ENCODE measurements at regions not wholly inside any gene's neighbourhood (a gene's known extent, or its start where the extent isn't known, plus 50 kb on each side); places are given as distances from the start of the nearest gene placed in this dataset.

- Mint-ChIP-seq H3K36me3 (ENCODE audit: low read depth) (no peaks in the 10 kb centered on the region), H3K4me1 (no peaks in the 10 kb centered on the region), H3K27me3 (no peaks in the 10 kb centered on the region), H3K9me3 (no peaks in the 10 kb centered on the region), H3K27ac (no peak overlapping the region), H3K4me3 (no peak overlapping the region)
- CTCF ChIA-PET, result no interaction called here
- POLR2A ChIA-PET, result no interaction called here
- no peak for DNase-seq
Measured at GRCh38 chr2:120968307-120969015, 232.8 kb downstream of the GLI2 start.

GRCh38 chr2:120969613-120970355 is 234.1 kb downstream of the GLI2 start:
- no peaks in the 10 kb centered on the region for H3K9me3 Mint-ChIP-seq
- CTCF ChIA-PET, result no interaction called here
- H3K36me3 Mint-ChIP-seq (ENCODE audit: low read depth), result no peaks in the 10 kb centered on the region
- H3K4me1 Mint-ChIP-seq, result no peaks in the 10 kb centered on the region
- no peak for DNase-seq
- H3K27me3 Mint-ChIP-seq, result no peaks in the 10 kb centered on the region
- no peak overlapping the region for H3K4me3 Mint-ChIP-seq
- no peak overlapping the region for H3K27ac Mint-ChIP-seq
- POLR2A ChIA-PET, result no interaction called here

- H3K27me3 Mint-ChIP-seq, result no peaks in the 10 kb centered on the region
- H3K4me3 Mint-ChIP-seq, result no peak overlapping the region
- no peak for DNase-seq
- ChIA-PET POLR2A (no interaction called here), CTCF (no interaction called here)
- H3K4me1 Mint-ChIP-seq, result no peaks in the 10 kb centered on the region
- no peak overlapping the region for H3K27ac Mint-ChIP-seq
- no peaks in the 10 kb centered on the region for H3K36me3 Mint-ChIP-seq (ENCODE audit: low read depth)
- H3K9me3 Mint-ChIP-seq, result no peaks in the 10 kb centered on the region
Measured at GRCh38 chr2:120971866-120972265, 236.2 kb downstream of the GLI2 start.

GRCh38 chr2:120972286-120972685 is 236.6 kb downstream of the GLI2 start:
- CTCF ChIA-PET, result no interaction called here
- H3K4me1 Mint-ChIP-seq, result no peaks in the 10 kb centered on the region
- H3K9me3 Mint-ChIP-seq, result no peaks in the 10 kb centered on the region
- DNase-seq, result no peak
- H3K4me3 Mint-ChIP-seq, result no peak overlapping the region
- no peak overlapping the region for H3K27ac Mint-ChIP-seq
- POLR2A ChIA-PET, result no interaction called here
- H3K27me3 Mint-ChIP-seq, result no peaks in the 10 kb centered on the region
- H3K36me3 Mint-ChIP-seq (ENCODE audit: low read depth), result no peaks in the 10 kb centered on the region

- Mint-ChIP-seq H3K27ac (no peak overlapping the region), H3K4me1 (no peaks in the 10 kb centered on the region), H3K36me3 (ENCODE audit: low read depth) (no peaks in the 10 kb centered on the region), H3K9me3 (no peaks in the 10 kb centered on the region), H3K4me3 (no peak overlapping the region), H3K27me3 (no peaks in the 10 kb centered on the region)
- DNase-seq, result no peak
- ChIA-PET CTCF (no interaction called here), POLR2A (no interaction called here)
Measured at GRCh38 chr2:120973196-120973595, 237.5 kb downstream of the GLI2 start.

- Mint-ChIP-seq H3K36me3 (ENCODE audit: low read depth) (no peaks in the 10 kb centered on the region), H3K27me3 (no peaks in the 10 kb centered on the region), H3K4me1 (no peaks in the 10 kb centered on the region), H3K9me3 (no peaks in the 10 kb centered on the region), H3K4me3 (no peak overlapping the region), H3K27ac (no peak overlapping the region)
- ChIA-PET POLR2A (no interaction called here), CTCF (no interaction called here)
- DNase-seq, result no peak
Measured at GRCh38 chr2:120974950-120975349, 239.3 kb downstream of the GLI2 start.

- Mint-ChIP-seq H3K9me3 (no peaks in the 10 kb centered on the region), H3K27me3 (no peaks in the 10 kb centered on the region), H3K36me3 (ENCODE audit: low read depth) (no peaks in the 10 kb centered on the region), H3K4me1 (no peaks in the 10 kb centered on the region), H3K27ac (no peak overlapping the region), H3K4me3 (no peak overlapping the region)
- CTCF ChIA-PET, result no interaction called here
- POLR2A ChIA-PET, result no interaction called here
- no peak for DNase-seq
Measured at GRCh38 chr2:120976501-120977307, 241.0 kb downstream of the GLI2 start.

- H3K27ac Mint-ChIP-seq, result no peak overlapping the region
- H3K27me3 Mint-ChIP-seq, result no peaks in the 10 kb centered on the region
- DNase-seq, result no peak
- H3K4me1 Mint-ChIP-seq, result no peaks in the 10 kb centered on the region
- H3K36me3 Mint-ChIP-seq (ENCODE audit: low read depth), result no peaks in the 10 kb centered on the region
- CTCF ChIA-PET, result no interaction called here
- POLR2A ChIA-PET, result no interaction called here
- H3K4me3 Mint-ChIP-seq, result no peak overlapping the region
- no peaks in the 10 kb centered on the region for H3K9me3 Mint-ChIP-seq
Measured at GRCh38 chr2:120977582-120978358, 242.1 kb downstream of the GLI2 start.

GRCh38 chr2:120978359-120979050 is 242.8 kb downstream of the GLI2 start:
- Mint-ChIP-seq H3K4me1 (no peaks in the 10 kb centered on the region), H3K4me3 (no peak overlapping the region), H3K36me3 (ENCODE audit: low read depth) (no peaks in the 10 kb centered on the region), H3K9me3 (no peaks in the 10 kb centered on the region), H3K27ac (no peak overlapping the region), H3K27me3 (no peaks in the 10 kb centered on the region)
- POLR2A ChIA-PET, result no interaction called here
- DNase-seq, result no peak
- CTCF ChIA-PET, result no interaction called here

GRCh38 chr2:120979398-120979797 is 243.7 kb downstream of the GLI2 start:
- POLR2A ChIA-PET, result no interaction called here
- CTCF ChIA-PET, result no interaction called here

GRCh38 chr2:120979921-120980320 is 244.3 kb downstream of the GLI2 start:
- Mint-ChIP-seq H3K36me3 (ENCODE audit: low read depth) (no peaks in the 10 kb centered on the region), H3K9me3 (no peaks in the 10 kb centered on the region), H3K27ac (no peak overlapping the region), H3K27me3 (no peaks in the 10 kb centered on the region), H3K4me3 (no peak overlapping the region), H3K4me1 (no peaks in the 10 kb centered on the region)
- POLR2A ChIA-PET, result no interaction called here
- DNase-seq, result no peak
- CTCF ChIA-PET, result no interaction called here

More at GRCh38 chr2:120979398-120979797, 243.7 kb downstream of the GLI2 start:
- no peak overlapping the region for H3K27ac Mint-ChIP-seq
- no peaks in the 10 kb centered on the region for H3K36me3 Mint-ChIP-seq (ENCODE audit: low read depth)
- H3K27me3 Mint-ChIP-seq, result no peaks in the 10 kb centered on the region
- no peak overlapping the region for H3K4me3 Mint-ChIP-seq
- no peak for DNase-seq
- H3K9me3 Mint-ChIP-seq, result no peaks in the 10 kb centered on the region
- H3K4me1 Mint-ChIP-seq, result no peaks in the 10 kb centered on the region

GRCh38 chr2:120981443-120981842 is 245.8 kb downstream of the GLI2 start:
- no peaks in the 10 kb centered on the region for H3K36me3 Mint-ChIP-seq (ENCODE audit: low read depth)
- DNase-seq, result no peak
- POLR2A ChIA-PET, result no interaction called here
- H3K9me3 Mint-ChIP-seq, result no peaks in the 10 kb centered on the region
- no peaks in the 10 kb centered on the region for H3K27me3 Mint-ChIP-seq
- CTCF ChIA-PET, result no interaction called here
- no peaks in the 10 kb centered on the region for H3K4me1 Mint-ChIP-seq
- H3K4me3 Mint-ChIP-seq, result no peak overlapping the region
- no peak overlapping the region for H3K27ac Mint-ChIP-seq

Measured in activated CD4-positive, alpha-beta T cell treated with anti-CD3 and anti-CD28 coated beads, Interleukin-2, amount 10 ng/mL, durations not matched to agents 7 days and 5 days (primary cell).